Type B pancreatic cell (in vitro differentiated cells): ENCODE measurements at regions not wholly inside any gene's neighbourhood (a gene's known extent, or its start where the extent isn't known, plus 50 kb on each side); places are given as distances from the start of the nearest gene placed in this dataset.

Experiments
- DNase-seq: peaks from one replicate; pipeline ENCODE4 v3.0.0; 2021; ENCODE audit warnings: mixed read lengths; ENCODE audit not compliant: unreplicated experiment; ENCODE audit errors: extremely low spot score
- H3K27ac Mint-ChIP-seq: 2 replicates; pipeline ENCODE4 v1.8.0; 2021; ENCODE audit warnings: mild to moderate bottlenecking, mixed read lengths
- H3K27me3 Mint-ChIP-seq: 2 replicates; pipeline ENCODE4 v1.8.0; 2021; ENCODE audit warnings: mixed read lengths
- H3K36me3 Mint-ChIP-seq: 2 replicates; pipeline ENCODE4 v1.8.0; 2021; ENCODE audit warnings: mixed read lengths
- H3K4me1 Mint-ChIP-seq: one replicate; pipeline ENCODE4 v1.8.0; 2021; ENCODE audit warnings: mixed read lengths; ENCODE audit not compliant: unreplicated experiment
- H3K4me3 Mint-ChIP-seq: 2 replicates; pipeline ENCODE4 v1.8.0; 2021; ENCODE audit warnings: mild to moderate bottlenecking, mixed read lengths
- H3K9me3 Mint-ChIP-seq: 2 replicates; pipeline ENCODE4 v1.8.0; 2021; ENCODE audit warnings: mixed read lengths
- TF ChIP-seq, protein P1 (sequence below): fragments of 200-600 bp; sonication (generic); conservative IDR thresholded peaks from 2 replicates; pipeline ENCODE4 v1.5.0; 2021; ENCODE audit warnings: antibody characterized with exemption, mild to moderate bottlenecking

DNA sequence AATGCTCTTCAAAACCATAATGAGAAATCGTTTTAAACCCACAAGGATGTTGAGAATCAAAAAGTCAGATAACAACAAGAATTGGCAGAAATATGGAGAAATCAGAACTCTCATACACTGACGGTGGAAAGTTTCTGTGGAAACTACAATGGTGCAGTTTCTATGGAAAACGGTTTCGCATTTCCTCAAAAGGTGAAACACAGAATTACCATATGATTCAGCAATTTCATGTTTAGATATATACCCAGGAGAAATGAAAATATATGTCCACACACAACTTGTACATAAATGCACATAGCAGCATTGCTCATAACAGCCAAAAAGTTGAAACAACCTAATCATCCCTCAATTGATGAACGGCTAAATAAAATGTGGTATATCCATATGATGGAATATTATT, 218.2 kb downstream of the ARL4A start:
- no peaks in the 10 kb centered on the region for H3K27me3 Mint-ChIP-seq
- H3K27ac Mint-ChIP-seq, result no peak overlapping the region
- no peak overlapping the region for H3K4me3 Mint-ChIP-seq
- H3K9me3 Mint-ChIP-seq, result peaks cover 4% of the 10 kb centered on the region
- TF ChIP-seq, protein P1, sequence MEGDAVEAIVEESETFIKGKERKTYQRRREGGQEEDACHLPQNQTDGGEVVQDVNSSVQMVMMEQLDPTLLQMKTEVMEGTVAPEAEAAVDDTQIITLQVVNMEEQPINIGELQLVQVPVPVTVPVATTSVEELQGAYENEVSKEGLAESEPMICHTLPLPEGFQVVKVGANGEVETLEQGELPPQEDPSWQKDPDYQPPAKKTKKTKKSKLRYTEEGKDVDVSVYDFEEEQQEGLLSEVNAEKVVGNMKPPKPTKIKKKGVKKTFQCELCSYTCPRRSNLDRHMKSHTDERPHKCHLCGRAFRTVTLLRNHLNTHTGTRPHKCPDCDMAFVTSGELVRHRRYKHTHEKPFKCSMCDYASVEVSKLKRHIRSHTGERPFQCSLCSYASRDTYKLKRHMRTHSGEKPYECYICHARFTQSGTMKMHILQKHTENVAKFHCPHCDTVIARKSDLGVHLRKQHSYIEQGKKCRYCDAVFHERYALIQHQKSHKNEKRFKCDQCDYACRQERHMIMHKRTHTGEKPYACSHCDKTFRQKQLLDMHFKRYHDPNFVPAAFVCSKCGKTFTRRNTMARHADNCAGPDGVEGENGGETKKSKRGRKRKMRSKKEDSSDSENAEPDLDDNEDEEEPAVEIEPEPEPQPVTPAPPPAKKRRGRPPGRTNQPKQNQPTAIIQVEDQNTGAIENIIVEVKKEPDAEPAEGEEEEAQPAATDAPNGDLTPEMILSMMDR, result no peak
- no peak for DNase-seq
- no peaks in the 10 kb centered on the region for H3K4me1 Mint-ChIP-seq
- H3K36me3 Mint-ChIP-seq, result no peaks in the 10 kb centered on the region

DNA sequence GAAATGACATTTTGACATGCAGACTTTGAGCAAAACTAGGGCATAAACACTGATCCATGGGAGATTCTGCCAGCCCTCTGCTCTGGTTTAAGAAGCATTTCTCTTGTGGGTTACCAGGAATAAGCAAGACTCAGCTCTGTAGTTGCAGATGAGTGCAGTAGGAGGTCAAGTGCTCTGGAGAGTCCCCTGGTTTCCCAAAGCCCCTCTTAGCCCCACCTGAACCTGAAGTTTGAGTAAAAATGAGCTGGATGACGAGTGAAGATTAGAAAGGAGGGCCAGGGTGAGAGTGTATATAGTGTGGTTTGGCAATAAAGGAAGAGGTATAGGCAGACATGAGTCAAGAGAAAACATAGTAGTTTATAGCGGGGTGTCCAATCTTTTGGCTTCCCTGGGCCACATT, 220.3 kb downstream of the ARL4A start:
- Mint-ChIP-seq H3K36me3 (no peaks in the 10 kb centered on the region), H3K9me3 (peaks cover 4% of the 10 kb centered on the region), H3K27ac (no peak overlapping the region), H3K4me3 (no peak overlapping the region), H3K4me1 (peaks cover 1% of the 10 kb centered on the region), H3K27me3 (no peaks in the 10 kb centered on the region)
- DNase-seq, result no peak
- TF ChIP-seq, protein P1, result no peak

DNA sequence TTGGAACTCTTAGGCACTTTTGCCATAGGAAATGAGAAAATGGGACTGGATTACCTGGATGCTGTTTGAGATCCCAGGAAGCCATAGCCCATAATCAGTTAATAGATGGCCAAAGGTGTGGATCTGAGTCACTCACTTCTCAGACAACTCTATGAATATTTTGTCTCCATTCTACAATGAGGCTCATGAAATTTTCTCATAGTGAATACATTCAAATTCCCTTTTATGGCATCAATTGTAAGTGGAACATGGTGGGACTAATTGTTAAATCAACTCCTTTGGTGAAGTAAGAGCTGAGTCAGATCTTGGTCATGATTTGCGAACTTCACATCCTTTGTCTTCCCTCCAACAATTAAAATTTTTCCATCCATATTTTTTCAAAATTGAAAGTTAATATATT, 222.1 kb downstream of the ARL4A start:
- no peak for DNase-seq
- Mint-ChIP-seq H3K27me3 (no peaks in the 10 kb centered on the region), H3K36me3 (no peaks in the 10 kb centered on the region), H3K4me1 (peaks cover 4% of the 10 kb centered on the region), H3K4me3 (no peak overlapping the region), H3K27ac (no peak overlapping the region), H3K9me3 (peaks cover 4% of the 10 kb centered on the region)
- TF ChIP-seq, protein P1, result no peak

DNA sequence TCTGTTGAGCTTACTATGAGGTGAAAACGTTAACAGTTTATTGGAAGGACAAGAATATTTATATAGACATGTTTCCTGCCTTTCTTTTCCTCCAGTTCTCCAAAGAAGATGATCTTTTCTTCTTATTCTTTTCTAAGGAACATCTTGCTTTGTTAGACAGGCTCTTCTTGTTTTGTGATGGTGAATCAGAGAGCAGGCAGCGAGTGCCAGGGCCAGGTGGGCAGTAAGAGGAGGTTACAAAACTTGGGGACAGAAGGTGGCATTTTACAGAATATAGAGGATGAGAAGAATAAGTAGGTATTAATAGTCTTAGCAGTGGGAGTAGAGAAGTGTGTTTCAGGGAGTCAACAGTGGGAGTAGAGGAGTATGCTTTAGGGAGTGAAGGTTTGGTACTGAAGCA, 223.6 kb downstream of the ARL4A start:
- H3K4me3 Mint-ChIP-seq, result no peak overlapping the region
- H3K4me1 Mint-ChIP-seq, result peaks cover 4% of the 10 kb centered on the region
- TF ChIP-seq, protein P1, result no peak
- no peak overlapping the region for H3K27ac Mint-ChIP-seq
- no peaks in the 10 kb centered on the region for H3K27me3 Mint-ChIP-seq
- no peak for DNase-seq
- H3K36me3 Mint-ChIP-seq, result no peaks in the 10 kb centered on the region
- H3K9me3 Mint-ChIP-seq, result no peaks in the 10 kb centered on the region

DNA sequence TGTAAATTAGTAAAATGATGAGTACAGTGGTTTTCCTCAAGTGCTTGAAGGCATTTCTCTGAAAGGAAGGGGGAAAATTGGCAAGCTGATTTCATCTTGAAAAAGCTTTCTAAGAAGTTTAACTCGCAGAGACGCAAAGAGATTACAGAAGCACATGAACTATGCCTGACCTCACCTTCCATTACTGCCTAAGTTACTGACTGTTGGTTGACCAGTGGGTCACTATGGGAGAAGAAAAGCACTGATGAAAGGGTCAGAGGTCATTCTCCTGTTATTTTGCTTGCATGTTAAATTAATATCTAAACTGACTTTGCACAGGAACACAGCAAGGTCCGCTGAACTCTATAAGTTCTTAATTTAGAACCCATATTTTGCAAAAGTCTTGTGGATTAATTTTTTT, 225.6 kb downstream of the ARL4A start:
- Mint-ChIP-seq H3K27me3 (no peaks in the 10 kb centered on the region), H3K4me1 (peaks cover 4% of the 10 kb centered on the region), H3K36me3 (no peaks in the 10 kb centered on the region), H3K4me3 (no peak overlapping the region), H3K27ac (no peak overlapping the region), H3K9me3 (peaks cover 4% of the 10 kb centered on the region)
- TF ChIP-seq, protein P1, result no peak
- DNase-seq, result no peak

DNA sequence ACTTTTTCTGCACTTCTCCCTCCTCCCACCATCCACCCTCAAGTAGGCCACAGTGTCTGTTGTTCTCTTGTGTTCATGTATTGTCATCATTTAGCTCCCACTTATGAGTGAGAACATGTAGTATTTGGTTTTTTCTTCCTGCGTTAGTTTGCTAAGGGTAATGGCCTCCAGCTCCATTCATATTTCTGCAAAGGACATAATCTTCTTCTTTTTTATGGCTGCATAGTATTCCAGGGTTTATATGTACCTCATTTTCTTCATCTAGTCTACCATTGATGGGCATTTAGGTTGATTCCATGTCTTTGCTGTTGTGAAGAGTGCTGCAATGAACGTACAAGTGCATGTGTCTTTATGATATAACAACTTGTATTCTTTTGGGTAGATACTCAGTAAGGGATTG, 230.4 kb downstream of the ARL4A start:
- H3K4me1 Mint-ChIP-seq, result peaks cover 3% of the 10 kb centered on the region
- no peak overlapping the region for H3K4me3 Mint-ChIP-seq
- TF ChIP-seq, protein P1, result no peak
- DNase-seq, result no peak
- H3K9me3 Mint-ChIP-seq, result peaks cover 4% of the 10 kb centered on the region
- no peaks in the 10 kb centered on the region for H3K27me3 Mint-ChIP-seq
- no peak overlapping the region for H3K27ac Mint-ChIP-seq
- H3K36me3 Mint-ChIP-seq, result no peaks in the 10 kb centered on the region
